G401 (cell line): ENCODE measurements at regions not wholly inside any gene's neighbourhood (a gene's known extent, or its start where the extent isn't known, plus 50 kb on each side); places are given as distances from the start of the nearest gene placed in this dataset.
A peak's percentile ranks its signal among the peaks of the same experiment; 100 is the strongest.

Experiments
- DNase-seq: peaks from one replicate; pipeline ENCODE4 v3.0.0-alpha.2; 2015; ENCODE audit warnings: low spot score
- in situ Hi-C: cut with HindIII; loops from 2 replicates; pipeline ENCODE4 v1.10.0; 2016; ENCODE audit warnings: low sequenced_read_pairs, mixed read lengths

GRCh38 chr10:132115732-132116131 is 50.0 kb downstream of the JAKMIP3 start:
- DNase-seq = peak; percentile 19
- in situ Hi-C loops = no loop called here

GRCh38 chr10:132117146-132117545 is 51.4 kb downstream of the JAKMIP3 start:
- in situ Hi-C loops = no loop called here
- DNase-seq = no peak

- in situ Hi-C loops = no loop called here
- DNase-seq = no peak
Observed at GRCh38 chr10:132117636-132118190, 52.0 kb downstream of the JAKMIP3 start.

- no peak for DNase-seq
- in situ Hi-C loops = no loop called here
Observed at GRCh38 chr10:132118366-132118765, 52.6 kb downstream of the JAKMIP3 start.

- in situ Hi-C loops = no loop called here
- DNase-seq = no peak
Observed at GRCh38 chr10:132120200-132120599, 54.5 kb downstream of the JAKMIP3 start.

- no peak for DNase-seq
- in situ Hi-C loops = no loop called here
Observed at GRCh38 chr10:132120734-132121510, 55.2 kb downstream of the JAKMIP3 start.

GRCh38 chr10:132121511-132121830 is 55.7 kb downstream of the JAKMIP3 start:
- in situ Hi-C loops = no loop called here
- no peak for DNase-seq

- in situ Hi-C loops = no loop called here
- DNase-seq = no peak
Observed at GRCh38 chr10:132122097-132122861, 56.5 kb downstream of the JAKMIP3 start.

GRCh38 chr10:132122939-132123445 is 57.2 kb downstream of the JAKMIP3 start:
- in situ Hi-C loops = no loop called here

GRCh38 chr10:132123606-132124005 is 57.9 kb downstream of the JAKMIP3 start:
- DNase-seq = no peak
- in situ Hi-C loops = no loop called here

More at GRCh38 chr10:132122939-132123445, 57.2 kb downstream of the JAKMIP3 start:
- DNase-seq = no peak

- in situ Hi-C loops = no loop called here
- DNase-seq = no peak
Observed at GRCh38 chr10:132124201-132124920, 58.6 kb downstream of the JAKMIP3 start.

GRCh38 chr10:132129431-132129830 is 57.3 kb upstream of the DPYSL4 start:
- in situ Hi-C loops = no loop called here

GRCh38 chr10:132130286-132131265 is 56.2 kb upstream of the DPYSL4 start:
- DNase-seq = no peak
- in situ Hi-C loops = no loop called here

More at GRCh38 chr10:132129431-132129830, 57.3 kb upstream of the DPYSL4 start:
- DNase-seq = no peak

- no peak for DNase-seq
- in situ Hi-C loops = no loop called here
Observed at GRCh38 chr10:132131581-132132420, 54.9 kb upstream of the DPYSL4 start.

- DNase-seq = peak; percentile 24
- in situ Hi-C loops = no loop called here
Observed at GRCh38 chr10:132132421-132132841, 54.3 kb upstream of the DPYSL4 start.

GRCh38 chr10:132133005-132133404 is 53.7 kb upstream of the DPYSL4 start:
- peak; percentile 93 for DNase-seq
- in situ Hi-C loops = no loop called here

- in situ Hi-C loops = no loop called here
- peak; percentile 23 for DNase-seq
Observed at GRCh38 chr10:132133449-132134240, 53.1 kb upstream of the DPYSL4 start.
